GM18505 (cell line): ENCODE measurements at regions not wholly inside any gene's neighbourhood (a gene's known extent, or its start where the extent isn't known, plus 50 kb on each side); places are given as distances from the start of the nearest gene placed in this dataset.

Experiments used
- ATAC-seq: cut with Tn5 transposase; IDR thresholded peaks from one replicate; pipeline ENCODE4 v1.9.1; 2021; ENCODE audit not compliant: unreplicated experiment
- POLR2A ChIP-seq: IDR thresholded peaks from 4 replicates; pipeline ENCODE4 v1.6.1; 2011; ENCODE audit warnings: borderline replicate concordance; ENCODE audit not compliant: insufficient read depth, insufficient read length; ENCODE audit errors: extremely low read depth

- ATAC-seq, result no peak
- no peak for TF ChIP-seq POLR2A
These were observed 521.1 kb upstream of the MGAT4C start for GRCh38 chr12:86777325-86777724.

- ATAC-seq, result no peak
These were observed 518.7 kb upstream of the MGAT4C start for GRCh38 chr12:86774841-86775388.

GRCh38 chr12:86772696-86773095 is 516.5 kb upstream of the MGAT4C start:
- no peak for TF ChIP-seq POLR2A
- ATAC-seq, result no peak

More at GRCh38 chr12:86774841-86775388, 518.7 kb upstream of the MGAT4C start:
- TF ChIP-seq POLR2A, result no peak

GRCh38 chr12:86770871-86771270 is 514.7 kb upstream of the MGAT4C start:
- no peak for TF ChIP-seq POLR2A
- ATAC-seq, result no peak

GRCh38 chr12:86748894-86749293 is 492.7 kb upstream of the MGAT4C start:
- TF ChIP-seq POLR2A, result no peak
- ATAC-seq, result no peak

GRCh38 chr12:86744547-86745212 is 488.5 kb upstream of the MGAT4C start:
- no peak for ATAC-seq

GRCh38 chr12:86743875-86744536 is 487.8 kb upstream of the MGAT4C start:
- TF ChIP-seq POLR2A, result no peak
- ATAC-seq, result no peak

More at GRCh38 chr12:86744547-86745212, 488.5 kb upstream of the MGAT4C start:
- no peak for TF ChIP-seq POLR2A

GRCh38 chr12:86741531-86741930 is 485.3 kb upstream of the MGAT4C start:
- ATAC-seq, result no peak
- no peak for TF ChIP-seq POLR2A

- no peak for ATAC-seq
These were observed 479.7 kb upstream of the MGAT4C start for GRCh38 chr12:86735851-86736250.

GRCh38 chr12:86735072-86735471 is 478.9 kb upstream of the MGAT4C start:
- ATAC-seq, result no peak
- no peak for TF ChIP-seq POLR2A

More at GRCh38 chr12:86735851-86736250, 479.7 kb upstream of the MGAT4C start:
- TF ChIP-seq POLR2A, result no peak

- ATAC-seq, result no peak
- TF ChIP-seq POLR2A, result no peak
These were observed 474.0 kb upstream of the MGAT4C start for GRCh38 chr12:86730233-86730632.

- ATAC-seq, result no peak
- TF ChIP-seq POLR2A, result no peak
These were observed 473.5 kb upstream of the MGAT4C start for GRCh38 chr12:86729739-86730138.

GRCh38 chr12:86727160-86727559 is 471.0 kb upstream of the MGAT4C start:
- no peak for TF ChIP-seq POLR2A
- ATAC-seq, result no peak

- ATAC-seq, result no peak
- no peak for TF ChIP-seq POLR2A
These were observed 468.5 kb upstream of the MGAT4C start for GRCh38 chr12:86724716-86725115.
